GM18511 (cell line): ENCODE measurements at regions not wholly inside any gene's neighbourhood (a gene's known extent, or its start where the extent isn't known, plus 50 kb on each side); places are given as distances from the start of the nearest gene placed in this dataset.
"Not testable (repeated sequence)": the region's sequence is repeated elsewhere in the genome, so short reads cannot be mapped to it uniquely, and the experiment has no call there.

Source experiments
- ATAC-seq: cut with Tn5 transposase; IDR thresholded peaks from one replicate; pipeline ENCODE4 v1.9.1; 2021; ENCODE audit warnings: mild to moderate bottlenecking, moderate library complexity; ENCODE audit not compliant: unreplicated experiment

- ATAC-seq: no peak
Measured at GRCh38 chr1:184821658-184822057, 67.0 kb upstream of the EDEM3 start.

- no peak for ATAC-seq
Measured at GRCh38 chr1:184820956-184821355, 66.3 kb upstream of the EDEM3 start.

- ATAC-seq: no peak
Measured at GRCh38 chr1:184820218-184820750, 65.6 kb upstream of the EDEM3 start.

- no peak for ATAC-seq
Measured at GRCh38 chr1:184818646-184819045, 64.0 kb upstream of the EDEM3 start.

- ATAC-seq: not testable (repeated sequence)
Measured at GRCh38 chr1:184817003-184817402, 62.3 kb upstream of the EDEM3 start.

- no peak for ATAC-seq
Measured at GRCh38 chr1:184813528-184814089, 59.0 kb upstream of the EDEM3 start.

- ATAC-seq: no peak
Measured at GRCh38 chr1:184811439-184812111, 56.9 kb upstream of the EDEM3 start.

GRCh38 chr1:184810735-184811343, 56.2 kb upstream of the EDEM3 start:
- no peak for ATAC-seq

GRCh38 chr1:184806296-184806721, 51.7 kb upstream of the EDEM3 start:
- peak; percentile 37 for ATAC-seq

- peak; percentile 90 for ATAC-seq
Measured at GRCh38 chr1:184805667-184806295, 51.1 kb upstream of the EDEM3 start.
